ENCODE measurements at regions not wholly inside any gene's neighbourhood (a gene's known extent, or its start where the extent isn't known, plus 50 kb on each side); places are given as distances from the start of the nearest gene placed in this dataset.

DNA sequence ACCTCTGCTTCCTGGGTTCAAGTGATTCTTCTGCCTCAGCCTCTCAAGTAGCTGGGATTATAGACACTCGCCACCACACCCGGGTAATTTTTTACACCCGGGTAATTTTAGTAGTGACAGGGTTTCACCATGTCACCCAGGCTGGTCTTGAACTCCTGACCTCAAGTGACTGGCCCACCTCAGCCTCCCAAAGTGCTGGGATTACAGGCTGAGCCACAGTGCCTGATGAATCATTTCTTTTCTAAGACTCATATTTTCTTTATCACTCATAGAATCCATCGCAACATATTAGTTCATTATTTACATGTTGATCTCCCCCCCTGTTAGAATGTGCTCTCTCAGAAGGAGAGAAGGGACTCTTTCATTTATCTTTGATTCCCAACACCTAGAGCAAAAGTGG lies 109.5 kb upstream of the PTPRG start:
- DNase-seq (no peak), ATAC-seq (no peak), FAIRE-seq (no peak)
- TF ChIP-seq, protein P1, sequence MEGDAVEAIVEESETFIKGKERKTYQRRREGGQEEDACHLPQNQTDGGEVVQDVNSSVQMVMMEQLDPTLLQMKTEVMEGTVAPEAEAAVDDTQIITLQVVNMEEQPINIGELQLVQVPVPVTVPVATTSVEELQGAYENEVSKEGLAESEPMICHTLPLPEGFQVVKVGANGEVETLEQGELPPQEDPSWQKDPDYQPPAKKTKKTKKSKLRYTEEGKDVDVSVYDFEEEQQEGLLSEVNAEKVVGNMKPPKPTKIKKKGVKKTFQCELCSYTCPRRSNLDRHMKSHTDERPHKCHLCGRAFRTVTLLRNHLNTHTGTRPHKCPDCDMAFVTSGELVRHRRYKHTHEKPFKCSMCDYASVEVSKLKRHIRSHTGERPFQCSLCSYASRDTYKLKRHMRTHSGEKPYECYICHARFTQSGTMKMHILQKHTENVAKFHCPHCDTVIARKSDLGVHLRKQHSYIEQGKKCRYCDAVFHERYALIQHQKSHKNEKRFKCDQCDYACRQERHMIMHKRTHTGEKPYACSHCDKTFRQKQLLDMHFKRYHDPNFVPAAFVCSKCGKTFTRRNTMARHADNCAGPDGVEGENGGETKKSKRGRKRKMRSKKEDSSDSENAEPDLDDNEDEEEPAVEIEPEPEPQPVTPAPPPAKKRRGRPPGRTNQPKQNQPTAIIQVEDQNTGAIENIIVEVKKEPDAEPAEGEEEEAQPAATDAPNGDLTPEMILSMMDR (IDR thresholded peaks at IDR 0.05) = no peak
- Histone ChIP-seq H3K36me3 (no peaks in the 10 kb centered on the region), H3K27ac (no peak overlapping the region), H3K9me3 (no peaks in the 10 kb centered on the region), H3K4me3 (no peak overlapping the region), H3K4me1 (no peaks in the 10 kb centered on the region), H3K27me3 (no peaks in the 10 kb centered on the region)
- intact Hi-C loops (cut with DNase I) = no loop called here
- 86 to 89% methylated on average over 4 of the region's 4 CpGs for WGBS, 2 donors

DNA sequence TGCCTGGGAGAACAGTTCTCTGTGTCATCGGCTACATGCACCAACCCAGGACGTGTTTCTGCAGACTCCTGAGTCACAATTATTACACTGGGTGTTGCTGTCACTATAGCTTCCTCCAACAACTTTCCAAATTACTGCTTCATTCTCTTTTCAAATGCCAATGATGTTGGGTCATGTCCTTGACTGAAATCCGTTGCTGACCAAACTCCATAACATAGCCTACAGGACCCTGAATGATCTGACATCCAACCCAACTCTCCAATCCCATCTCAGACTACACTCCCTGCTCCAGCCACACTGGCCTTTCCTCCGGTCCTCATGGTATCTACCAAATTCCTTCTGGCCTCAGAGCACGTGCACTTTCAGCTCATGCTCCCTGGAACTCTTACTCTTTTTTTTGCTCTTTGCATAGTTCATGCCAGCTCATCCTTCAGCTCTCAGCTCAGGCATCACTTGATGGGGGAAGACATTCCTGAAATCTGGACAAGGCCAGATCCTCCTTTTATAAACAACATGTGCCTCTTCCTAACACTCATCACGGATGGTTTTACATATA lies 108.8 kb upstream of the PTPRG start:
- WGBS, 2 donors = 68 to 78% methylated on average over 6 of the region's 6 CpGs
- FAIRE-seq (no peak), ATAC-seq (no peak), DNase-seq (no peak)
- Histone ChIP-seq H3K9me3 (no peaks in the 10 kb centered on the region), H3K36me3 (no peaks in the 10 kb centered on the region), H3K27me3 (no peaks in the 10 kb centered on the region), H3K4me1 (no peaks in the 10 kb centered on the region), H3K27ac (no peak overlapping the region), H3K4me3 (no peak overlapping the region)
- TF ChIP-seq, protein P1 (IDR thresholded peaks at IDR 0.05) = no peak
- intact Hi-C loops (cut with DNase I) = no loop called here

DNA sequence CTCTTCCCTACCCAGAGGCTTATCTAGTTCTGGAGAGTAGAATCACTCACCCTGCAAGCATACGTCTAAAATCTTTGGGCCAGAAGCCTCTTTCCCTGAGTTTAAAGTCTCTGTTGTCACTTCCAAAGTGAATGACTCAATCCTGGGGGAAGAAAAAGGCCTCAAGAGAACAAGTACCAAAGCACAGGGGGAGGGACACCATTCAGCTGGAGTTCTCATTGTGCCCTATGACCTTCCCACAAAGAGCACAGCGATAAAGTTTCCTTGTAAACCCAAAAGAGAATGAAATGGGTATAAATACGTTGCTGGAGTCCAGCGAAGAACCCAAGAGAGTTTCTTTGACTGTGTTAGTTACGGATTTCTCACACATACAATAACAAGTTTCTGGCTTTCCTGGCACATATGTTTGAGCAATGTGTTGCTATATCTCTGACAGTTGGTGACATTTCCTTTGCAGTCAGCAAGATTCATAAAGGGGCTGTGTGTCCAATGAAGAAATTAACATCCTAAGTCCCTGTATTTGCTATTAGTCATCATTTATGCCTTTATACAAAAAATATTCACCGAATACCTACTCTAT lies 107.3 kb upstream of the PTPRG start:
- TF ChIP-seq, protein P1 (IDR thresholded peaks at IDR 0.05) = no peak
- Histone ChIP-seq H3K27me3 (no peaks in the 10 kb centered on the region), H3K4me1 (no peaks in the 10 kb centered on the region), H3K27ac (no peak overlapping the region), H3K36me3 (no peaks in the 10 kb centered on the region), H3K9me3 (no peaks in the 10 kb centered on the region), H3K4me3 (no peak overlapping the region)
- 73 to 84% methylated on average over 6 of the region's 6 CpGs for WGBS, 2 donors
- intact Hi-C loops (cut with DNase I) = no loop called here
- DNase-seq (no peak), FAIRE-seq (no peak), ATAC-seq (no peak)

DNA sequence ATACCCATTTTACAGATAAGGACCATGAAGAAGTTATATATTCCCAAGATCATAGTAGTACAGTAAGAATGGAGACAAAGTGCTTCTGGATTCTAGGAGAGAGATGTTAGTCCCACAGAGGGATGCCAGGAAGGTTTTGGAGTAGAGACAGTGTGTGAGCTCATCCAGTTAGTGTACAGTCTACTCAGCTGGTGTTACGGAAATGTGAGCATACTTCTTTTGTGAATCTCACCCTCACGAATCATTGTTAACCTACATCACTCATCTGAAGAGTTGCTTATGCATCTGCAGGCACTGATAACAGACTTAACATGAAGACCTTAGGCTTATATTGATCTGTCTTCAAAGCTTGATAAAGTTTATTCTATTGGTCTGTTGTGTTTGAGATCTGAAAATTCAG lies 106.6 kb upstream of the PTPRG start:
- TF ChIP-seq, protein P1 (IDR thresholded peaks at IDR 0.05) = no peak
- Histone ChIP-seq H3K27me3 (no peaks in the 10 kb centered on the region), H3K27ac (no peak overlapping the region), H3K36me3 (no peaks in the 10 kb centered on the region), H3K4me1 (no peaks in the 10 kb centered on the region), H3K4me3 (no peak overlapping the region), H3K9me3 (no peaks in the 10 kb centered on the region)
- WGBS, 2 donors = 77 to 79% methylated on average over 2 of the region's 2 CpGs
- DNase-seq = no peak
- no peak for FAIRE-seq
- no peak for ATAC-seq
- intact Hi-C loops (cut with DNase I) = no loop called here

DNA sequence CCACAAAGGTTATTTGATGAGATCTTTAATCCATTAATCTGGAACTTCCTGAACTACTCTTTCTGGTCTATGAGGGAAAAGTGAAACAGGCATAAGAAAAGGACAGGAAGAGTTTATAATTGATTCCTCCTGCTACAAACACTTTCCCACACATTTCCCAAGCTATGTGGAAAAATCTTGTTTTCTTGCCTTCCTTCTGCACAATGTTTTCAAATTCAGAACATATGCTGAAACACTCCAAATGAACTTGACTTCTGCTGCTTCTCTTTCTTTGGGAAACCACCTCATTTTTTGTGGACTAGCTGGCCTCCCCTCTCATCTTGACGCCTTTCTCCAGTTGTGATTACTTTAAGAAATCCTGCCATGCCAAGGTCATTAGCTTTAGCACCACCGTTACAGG lies 100.7 kb upstream of the PTPRG start:
- no peaks in the 10 kb centered on the region for H3K27me3 ChIP-seq
- DNase-seq = no peak
- TF ChIP-seq, protein P1 (IDR thresholded peaks at IDR 0.05) = no peak
- no peaks in the 10 kb centered on the region for H3K9me3 ChIP-seq
- H3K4me1 ChIP-seq = no peaks in the 10 kb centered on the region
- no peak for FAIRE-seq
- no peak overlapping the region for H3K27ac ChIP-seq
- WGBS, 2 donors = 78 to 82% methylated on average over 2 of the region's 2 CpGs
- intact Hi-C loops (cut with DNase I) = no loop called here
- H3K4me3 ChIP-seq = no peak overlapping the region
- H3K36me3 ChIP-seq = no peaks in the 10 kb centered on the region
- ATAC-seq = no peak

Data from pancreas (tissue), 10 donors.